ENCODE measurements at regions not wholly inside any gene's neighbourhood (a gene's known extent, or its start where the extent isn't known, plus 50 kb on each side); places are given as distances from the start of the nearest gene placed in this dataset.

DNA sequence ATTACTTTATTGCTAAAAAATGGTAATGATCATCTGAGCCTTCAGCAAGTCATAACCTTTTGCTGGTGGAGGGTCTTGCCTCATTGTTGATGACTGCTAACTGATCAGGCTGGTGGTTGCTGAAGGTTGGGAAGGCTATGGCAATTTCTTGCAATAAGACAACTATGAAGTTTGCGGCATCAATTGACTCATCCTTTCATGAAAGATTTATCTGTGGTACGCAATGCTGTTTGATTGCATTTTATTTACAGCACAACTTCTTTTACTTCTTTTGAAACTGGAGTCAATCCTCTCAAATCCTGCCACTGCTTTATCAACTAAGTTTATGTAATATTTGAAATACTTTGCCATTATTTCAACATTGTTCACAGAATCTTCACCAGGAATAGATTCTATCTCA, 58.3 kb upstream of the ACO1 start:
- no peaks in the 10 kb centered on the region for H3K79me2 ChIP-seq (ENCODE audit: control insufficient read depth, insufficient read depth, low read length)
- H3K27ac ChIP-seq (ENCODE audit: insufficient read depth, low read depth, low read length), result no peak overlapping the region
- no peak overlapping the region for H3K4me3 ChIP-seq (replicated peaks in 1 of 3; ENCODE audit: insufficient read depth in 1 of 3, low read depth in 1 of 3, low read length in 3 of 3)
- H3K9me3 ChIP-seq (replicated peaks; ENCODE audit: control insufficient read depth, insufficient read depth, low read length), result no peaks in the 10 kb centered on the region
- ChIA-PET POLR2A (no interaction called here), CTCF (no interaction called here)
- BruUV-seq (replicated peaks), result no TSS peak
- H3K4me1 ChIP-seq (ENCODE audit: control insufficient read depth, extremely low read depth, insufficient read depth, low read length), result no peaks in the 10 kb centered on the region
- no peaks in the 10 kb centered on the region for H4K20me1 ChIP-seq (replicated peaks; ENCODE audit: control insufficient read depth, extremely low read depth, insufficient read depth, low read length)
- no peak for TF ChIP-seq POLR2A (IDR thresholded peaks at IDR 0.05; ENCODE audit: low read depth, low read length)
- TF ChIP-seq JUN (IDR thresholded peaks at IDR 0.05; ENCODE audit: borderline replicate concordance, insufficient read depth, insufficient read length, low read depth), result no peak
- TF ChIP-seq, protein P1, sequence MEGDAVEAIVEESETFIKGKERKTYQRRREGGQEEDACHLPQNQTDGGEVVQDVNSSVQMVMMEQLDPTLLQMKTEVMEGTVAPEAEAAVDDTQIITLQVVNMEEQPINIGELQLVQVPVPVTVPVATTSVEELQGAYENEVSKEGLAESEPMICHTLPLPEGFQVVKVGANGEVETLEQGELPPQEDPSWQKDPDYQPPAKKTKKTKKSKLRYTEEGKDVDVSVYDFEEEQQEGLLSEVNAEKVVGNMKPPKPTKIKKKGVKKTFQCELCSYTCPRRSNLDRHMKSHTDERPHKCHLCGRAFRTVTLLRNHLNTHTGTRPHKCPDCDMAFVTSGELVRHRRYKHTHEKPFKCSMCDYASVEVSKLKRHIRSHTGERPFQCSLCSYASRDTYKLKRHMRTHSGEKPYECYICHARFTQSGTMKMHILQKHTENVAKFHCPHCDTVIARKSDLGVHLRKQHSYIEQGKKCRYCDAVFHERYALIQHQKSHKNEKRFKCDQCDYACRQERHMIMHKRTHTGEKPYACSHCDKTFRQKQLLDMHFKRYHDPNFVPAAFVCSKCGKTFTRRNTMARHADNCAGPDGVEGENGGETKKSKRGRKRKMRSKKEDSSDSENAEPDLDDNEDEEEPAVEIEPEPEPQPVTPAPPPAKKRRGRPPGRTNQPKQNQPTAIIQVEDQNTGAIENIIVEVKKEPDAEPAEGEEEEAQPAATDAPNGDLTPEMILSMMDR (IDR thresholded peaks at IDR 0.05; ENCODE audit: extremely low read depth in 1 of 2, insufficient read depth in 1 of 2, low read depth in 1 of 2, low read length in 2 of 2), result no peak
- TF ChIP-seq, protein P2, sequence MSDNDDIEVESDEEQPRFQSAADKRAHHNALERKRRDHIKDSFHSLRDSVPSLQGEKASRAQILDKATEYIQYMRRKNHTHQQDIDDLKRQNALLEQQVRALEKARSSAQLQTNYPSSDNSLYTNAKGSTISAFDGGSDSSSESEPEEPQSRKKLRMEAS (IDR thresholded peaks at IDR 0.05; ENCODE audit: insufficient read depth, insufficient read length), result no peak
- TF ChIP-seq EZH2 (IDR thresholded peaks at IDR 0.05; ENCODE audit: borderline replicate concordance, low read depth, low read length, severe bottlenecking), result no peak
- no peak for TF ChIP-seq FOS (IDR thresholded peaks at IDR 0.05; ENCODE audit: borderline replicate concordance, insufficient read depth, low read length)
- no peak for TF ChIP-seq POLR2AphosphoS5 (IDR thresholded peaks at IDR 0.05; ENCODE audit: insufficient read depth, low read depth, low read length)
- no peak for TF ChIP-seq GATA2 (IDR thresholded peaks at IDR 0.05; ENCODE audit: insufficient read depth, insufficient read length, low read depth, low read length)
- TF ChIP-seq MYC (IDR thresholded peaks at IDR 0.05; ENCODE audit: low read depth, low read length), result no peak
- FAIRE-seq (no peak), DNase-seq (ENCODE audit: low read depth, low spot score) (no peak)
- H3K27me3 ChIP-seq (ENCODE audit: control insufficient read depth in 2 of 2, insufficient read depth in 2 of 2, low read length in 2 of 2), result no peaks in the 10 kb centered on the region
- dilution Hi-C loops (cut with MboI; ENCODE audit: extremely low pct_ligation_motif_present, low sequenced_read_pairs) (no loop called here), intact Hi-C loops (cut with micrococcal nuclease) (no loop called here)
- no peaks in the 10 kb centered on the region for H3K9me1 ChIP-seq (replicated peaks; ENCODE audit: control insufficient read depth, extremely low read depth, insufficient read depth, low read length)
- H3K4me2 ChIP-seq (ENCODE audit: insufficient read depth, low read length), result no peak overlapping the region
- H3K36me3 ChIP-seq (ENCODE audit: control insufficient read depth in 2 of 2, extremely low read depth in 1 of 2, insufficient read depth in 2 of 2, low read length in 2 of 2), result no peaks in the 10 kb centered on the region
- H3K9ac ChIP-seq (replicated peaks; ENCODE audit: extremely low read depth, insufficient read depth, low read length), result no peak overlapping the region
- no peak overlapping the region for H2AFZ ChIP-seq (ENCODE audit: low read depth, low read length)
